ENCODE measurements at regions not wholly inside any gene's neighbourhood (a gene's known extent, or its start where the extent isn't known, plus 50 kb on each side); places are given as distances from the start of the nearest gene placed in this dataset.

GRCh38 chr1:220407191-220407590 is 120.7 kb upstream of the MARK1 start:
- Mint-ChIP-seq H3K27ac (ENCODE audit: unreplicated experiment) (no peak overlapping the region), H3K4me3 (ENCODE audit: unreplicated experiment) (no peak overlapping the region), H3K36me3 (ENCODE audit: unreplicated experiment) (no peaks in the 10 kb centered on the region), H3K9me3 (ENCODE audit: unreplicated experiment) (no peaks in the 10 kb centered on the region), H3K27me3 (ENCODE audit: unreplicated experiment) (peaks cover 9% of the 10 kb centered on the region), H3K4me1 (ENCODE audit: unreplicated experiment) (peaks cover 12% of the 10 kb centered on the region)
- no peak for TF ChIP-seq CTCF (IDR thresholded peaks at IDR 0.05)
- DNase-seq (ENCODE audit: extremely low spot score, unreplicated experiment): no peak

- no peak for DNase-seq (ENCODE audit: extremely low spot score, unreplicated experiment)
- Mint-ChIP-seq H3K36me3 (ENCODE audit: unreplicated experiment) (no peaks in the 10 kb centered on the region), H3K27ac (ENCODE audit: unreplicated experiment) (no peak overlapping the region), H3K27me3 (ENCODE audit: unreplicated experiment) (peaks cover 37% of the 10 kb centered on the region), H3K4me3 (ENCODE audit: unreplicated experiment) (no peak overlapping the region), H3K9me3 (ENCODE audit: unreplicated experiment) (no peaks in the 10 kb centered on the region), H3K4me1 (ENCODE audit: unreplicated experiment) (no peaks in the 10 kb centered on the region)
- no peak for TF ChIP-seq CTCF (IDR thresholded peaks at IDR 0.05)
These were observed 126.0 kb upstream of the RAB3GAP2 start for GRCh38 chr1:220398238-220398637.

GRCh38 chr1:220391491-220391890 is 119.2 kb upstream of the RAB3GAP2 start:
- Mint-ChIP-seq H3K4me3 (ENCODE audit: unreplicated experiment) (no peak overlapping the region), H3K4me1 (ENCODE audit: unreplicated experiment) (no peaks in the 10 kb centered on the region), H3K36me3 (ENCODE audit: unreplicated experiment) (no peaks in the 10 kb centered on the region), H3K27me3 (ENCODE audit: unreplicated experiment) (peaks cover 15% of the 10 kb centered on the region), H3K9me3 (ENCODE audit: unreplicated experiment) (no peaks in the 10 kb centered on the region), H3K27ac (ENCODE audit: unreplicated experiment) (no peak overlapping the region)
- no peak for DNase-seq (ENCODE audit: extremely low spot score, unreplicated experiment)
- TF ChIP-seq CTCF (IDR thresholded peaks at IDR 0.05): no peak

- no peak for DNase-seq (ENCODE audit: extremely low spot score, unreplicated experiment)
- H3K9me3 Mint-ChIP-seq (ENCODE audit: unreplicated experiment): peaks cover 12% of the 10 kb centered on the region
- peaks cover 3% of the 10 kb centered on the region for H3K36me3 Mint-ChIP-seq (ENCODE audit: unreplicated experiment)
- peaks cover 17% of the 10 kb centered on the region for H3K27me3 Mint-ChIP-seq (ENCODE audit: unreplicated experiment)
- no peak overlapping the region for H3K4me3 Mint-ChIP-seq (ENCODE audit: unreplicated experiment)
- no peaks in the 10 kb centered on the region for H3K4me1 Mint-ChIP-seq (ENCODE audit: unreplicated experiment)
- no peak overlapping the region for H3K27ac Mint-ChIP-seq (ENCODE audit: unreplicated experiment)
- TF ChIP-seq CTCF (IDR thresholded peaks at IDR 0.05): no peak
These were observed 117.4 kb upstream of the RAB3GAP2 start for GRCh38 chr1:220389634-220390033.

- no peaks in the 10 kb centered on the region for H3K4me1 Mint-ChIP-seq (ENCODE audit: unreplicated experiment)
- peaks cover 16% of the 10 kb centered on the region for H3K9me3 Mint-ChIP-seq (ENCODE audit: unreplicated experiment)
- H3K36me3 Mint-ChIP-seq (ENCODE audit: unreplicated experiment): peaks cover 3% of the 10 kb centered on the region
- no peak for DNase-seq (ENCODE audit: extremely low spot score, unreplicated experiment)
- no peak overlapping the region for H3K27ac Mint-ChIP-seq (ENCODE audit: unreplicated experiment)
- peaks cover 23% of the 10 kb centered on the region for H3K27me3 Mint-ChIP-seq (ENCODE audit: unreplicated experiment)
- no peak overlapping the region for H3K4me3 Mint-ChIP-seq (ENCODE audit: unreplicated experiment)
- TF ChIP-seq CTCF (IDR thresholded peaks at IDR 0.05): no peak
These were observed 114.4 kb upstream of the RAB3GAP2 start for GRCh38 chr1:220386494-220387195.
